Vagina (tissue), 2 donors: ENCODE measurements at regions not wholly inside any gene's neighbourhood (a gene's known extent, or its start where the extent isn't known, plus 50 kb on each side); places are given as distances from the start of the nearest gene placed in this dataset.
"Not testable (repeated sequence)": the region's sequence is repeated elsewhere in the genome, so short reads cannot be mapped to it uniquely, and the experiment has no call there.

Experiments
- DNase-seq, 2 donors: peaks; one replicate each; pipeline ENCODE4 v3.0.0-alpha.2; 2017; ENCODE audit errors: extremely low spot score in 2 of 2
- H3K27ac ChIP-seq: fragments of 200-600 bp; sonication (generic); one replicate; pipeline ENCODE4 v1.5.1; 2019
- H3K27me3 ChIP-seq: fragments of 200-600 bp; sonication (generic); one replicate; pipeline ENCODE4 v1.5.1; 2019
- H3K36me3 ChIP-seq, 2 donors: fragments of 200-600 bp; sonication (generic); one replicate each; pipeline ENCODE4 v1.5.1; 2017 to 2019
- H3K4me1 ChIP-seq: fragments of 200-600 bp; sonication (generic); one replicate; pipeline ENCODE4 v1.5.1; 2019
- H3K4me3 ChIP-seq, 2 donors: fragments of 200-600 bp; sonication (generic); 1 replicate in 1 of 2; 2 replicates in 1 of 2; pipeline ENCODE4 v1.5.1; 2016 to 2019
- H3K9me3 ChIP-seq: fragments of 200-600 bp; sonication (generic); one replicate; pipeline ENCODE4 v1.5.1; 2019
- POLR2A ChIP-seq, 2 donors: fragments of 450-650 bp; IDR thresholded peaks; one replicate each; pipeline ENCODE4 v1.6.1; 2017; ENCODE audit warnings: antibody characterized with exemption in 2 of 2, mild to moderate bottlenecking in 2 of 2, moderate library complexity in 2 of 2
- POLR2AphosphoS5 ChIP-seq, 2 donors: sonication (generic); formaldehyde crosslinking; IDR thresholded peaks; one replicate each; pipeline ENCODE4 v1.9.0; 2017; ENCODE audit warnings: antibody characterized with exemption in 2 of 2, mild to moderate bottlenecking in 2 of 2, low read depth in 1 of 2; ENCODE audit not compliant: insufficient read depth in 1 of 2
- intact Hi-C: fragments of 100-400 bp; cut with DNase I; formaldehyde crosslinking; loops from one replicate; pipeline ENCODE4 v1.15.1; 2023
- TF ChIP-seq, protein P1 (sequence below), 3 experiments: fragments of 450-650 bp in 2 of 3; fragments of 200-600 bp in 1 of 3; sonication (generic) in 1 of 3; IDR thresholded peaks; one replicate each; pipeline ENCODE4 v1.5.1; 2017 to 2019; ENCODE audit warnings: antibody characterized with exemption in 3 of 3, mild to moderate bottlenecking in 2 of 3, moderate library complexity in 2 of 3

DNA sequence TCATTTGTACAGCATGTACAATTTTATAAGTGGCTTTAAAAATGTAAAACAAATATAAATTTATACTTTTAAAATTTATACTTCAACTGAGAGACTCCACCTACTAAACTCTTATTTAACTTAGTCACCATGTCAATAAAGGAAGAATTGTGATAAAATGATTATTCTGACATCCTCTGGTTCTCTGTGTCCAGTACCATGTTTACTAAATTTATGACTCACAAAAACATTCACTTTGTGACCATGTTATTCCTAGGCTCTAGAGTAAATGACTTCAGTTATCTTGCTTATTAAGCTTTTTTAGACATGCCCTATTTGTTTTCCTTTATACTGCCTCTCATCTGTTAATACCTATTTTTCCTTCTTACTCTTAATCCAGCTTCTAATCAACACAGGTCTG lies 959.6 kb upstream of the SLC39A10 start:
- H3K4me1 ChIP-seq, result no peaks in the 10 kb centered on the region
- H3K9me3 ChIP-seq, result no peaks in the 10 kb centered on the region
- no peak overlapping the region for H3K27ac ChIP-seq
- no peaks in the 10 kb centered on the region for H3K36me3 ChIP-seq
- H3K4me3 ChIP-seq, result no peak overlapping the region
- intact Hi-C loops, result no loop called here
- DNase-seq, result no peak
- no peaks in the 10 kb centered on the region for H3K27me3 ChIP-seq
- TF ChIP-seq, protein P1, sequence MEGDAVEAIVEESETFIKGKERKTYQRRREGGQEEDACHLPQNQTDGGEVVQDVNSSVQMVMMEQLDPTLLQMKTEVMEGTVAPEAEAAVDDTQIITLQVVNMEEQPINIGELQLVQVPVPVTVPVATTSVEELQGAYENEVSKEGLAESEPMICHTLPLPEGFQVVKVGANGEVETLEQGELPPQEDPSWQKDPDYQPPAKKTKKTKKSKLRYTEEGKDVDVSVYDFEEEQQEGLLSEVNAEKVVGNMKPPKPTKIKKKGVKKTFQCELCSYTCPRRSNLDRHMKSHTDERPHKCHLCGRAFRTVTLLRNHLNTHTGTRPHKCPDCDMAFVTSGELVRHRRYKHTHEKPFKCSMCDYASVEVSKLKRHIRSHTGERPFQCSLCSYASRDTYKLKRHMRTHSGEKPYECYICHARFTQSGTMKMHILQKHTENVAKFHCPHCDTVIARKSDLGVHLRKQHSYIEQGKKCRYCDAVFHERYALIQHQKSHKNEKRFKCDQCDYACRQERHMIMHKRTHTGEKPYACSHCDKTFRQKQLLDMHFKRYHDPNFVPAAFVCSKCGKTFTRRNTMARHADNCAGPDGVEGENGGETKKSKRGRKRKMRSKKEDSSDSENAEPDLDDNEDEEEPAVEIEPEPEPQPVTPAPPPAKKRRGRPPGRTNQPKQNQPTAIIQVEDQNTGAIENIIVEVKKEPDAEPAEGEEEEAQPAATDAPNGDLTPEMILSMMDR (IDR thresholded peaks at IDR 0.05), result no peak
- TF ChIP-seq POLR2AphosphoS5 (IDR thresholded peaks at IDR 0.05; ENCODE audit: insufficient read depth in 1 of 2, low read depth in 1 of 2), result no peak
- TF ChIP-seq POLR2A (IDR thresholded peaks at IDR 0.05), result no peak

DNA sequence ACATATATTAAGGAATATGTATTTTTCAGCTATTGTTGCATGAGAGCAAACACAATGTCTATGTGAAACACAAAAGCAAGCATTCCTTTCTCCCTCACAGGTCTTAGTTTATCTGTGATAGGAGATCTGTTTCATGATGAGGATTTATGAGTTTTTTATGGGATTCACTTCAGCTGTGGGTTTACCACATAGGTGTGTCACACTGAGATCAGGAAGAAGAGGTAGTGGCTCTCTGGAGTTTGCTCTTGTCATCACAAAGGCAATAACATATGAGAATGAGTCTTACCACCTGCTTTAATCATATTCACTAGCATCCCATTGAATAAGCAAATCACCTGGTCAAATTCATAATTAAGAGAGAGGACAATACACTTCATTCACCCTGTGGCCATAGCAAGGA lies 960.3 kb upstream of the SLC39A10 start:
- H3K36me3 ChIP-seq, result no peaks in the 10 kb centered on the region
- intact Hi-C loops, result no loop called here
- H3K9me3 ChIP-seq, result no peaks in the 10 kb centered on the region
- H3K4me3 ChIP-seq, result no peak overlapping the region
- TF ChIP-seq POLR2AphosphoS5 (IDR thresholded peaks at IDR 0.05; ENCODE audit: insufficient read depth in 1 of 2, low read depth in 1 of 2) (no peak), POLR2A (IDR thresholded peaks at IDR 0.05) (no peak)
- TF ChIP-seq, protein P1 (IDR thresholded peaks at IDR 0.05), result no peak
- no peak overlapping the region for H3K27ac ChIP-seq
- no peak for DNase-seq
- no peaks in the 10 kb centered on the region for H3K4me1 ChIP-seq
- H3K27me3 ChIP-seq, result no peaks in the 10 kb centered on the region

DNA sequence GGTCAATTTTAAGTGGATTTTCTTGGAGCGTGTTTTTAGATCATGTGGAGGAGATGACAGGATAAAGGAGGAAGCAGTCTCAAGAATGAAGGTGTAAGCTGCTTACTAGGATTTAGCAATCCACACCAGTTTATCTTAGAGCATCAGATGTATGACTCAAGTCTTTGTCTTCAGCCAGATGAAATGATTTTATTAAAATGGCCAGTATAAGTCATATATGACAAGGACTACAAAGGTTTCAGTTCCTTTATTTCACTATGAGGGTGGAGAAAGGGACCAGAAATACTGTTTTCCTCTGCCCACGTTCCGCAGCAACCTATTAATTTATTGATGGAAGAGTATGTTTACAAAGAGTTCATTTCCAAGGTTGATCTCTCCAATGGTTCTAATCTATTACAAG lies 970.5 kb upstream of the SLC39A10 start:
- no peak for DNase-seq
- no peaks in the 10 kb centered on the region for H3K36me3 ChIP-seq
- H3K9me3 ChIP-seq, result no peaks in the 10 kb centered on the region
- H3K27ac ChIP-seq, result no peak overlapping the region
- no peaks in the 10 kb centered on the region for H3K27me3 ChIP-seq
- H3K4me1 ChIP-seq, result no peaks in the 10 kb centered on the region
- no peak overlapping the region for H3K4me3 ChIP-seq
- intact Hi-C loops, result no loop called here
- TF ChIP-seq, protein P1 (IDR thresholded peaks at IDR 0.05), result no peak
- TF ChIP-seq POLR2AphosphoS5 (IDR thresholded peaks at IDR 0.05; ENCODE audit: insufficient read depth in 1 of 2, low read depth in 1 of 2), result no peak
- no peak for TF ChIP-seq POLR2A (IDR thresholded peaks at IDR 0.05)

DNA sequence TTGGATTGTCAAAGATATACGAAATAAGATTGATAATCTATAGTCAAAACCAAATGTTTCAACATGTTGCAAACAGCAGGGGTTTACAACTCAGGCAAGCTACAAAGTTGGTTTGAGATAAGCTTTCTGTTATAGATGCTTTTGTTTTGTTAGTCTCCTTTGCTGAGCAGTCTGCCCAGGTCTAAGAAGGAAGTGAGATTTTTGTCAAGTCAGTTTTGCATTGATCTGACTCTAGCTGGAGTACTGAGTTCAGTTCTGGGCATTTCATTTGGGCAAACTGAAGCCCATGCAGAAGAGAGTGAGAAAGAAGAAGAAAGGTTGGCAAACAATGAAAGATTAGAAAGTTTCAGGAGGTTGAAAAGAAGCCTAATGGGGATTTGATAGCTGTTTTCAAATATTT lies 983.0 kb upstream of the SLC39A10 start:
- Histone ChIP-seq H3K36me3 (no peaks in the 10 kb centered on the region), H3K4me3 (no peak overlapping the region), H3K9me3 (no peaks in the 10 kb centered on the region), H3K4me1 (no peaks in the 10 kb centered on the region), H3K27me3 (no peaks in the 10 kb centered on the region), H3K27ac (no peak overlapping the region)
- TF ChIP-seq POLR2A (IDR thresholded peaks at IDR 0.05), result no peak
- no peak for DNase-seq
- intact Hi-C loops, result no loop called here

DNA sequence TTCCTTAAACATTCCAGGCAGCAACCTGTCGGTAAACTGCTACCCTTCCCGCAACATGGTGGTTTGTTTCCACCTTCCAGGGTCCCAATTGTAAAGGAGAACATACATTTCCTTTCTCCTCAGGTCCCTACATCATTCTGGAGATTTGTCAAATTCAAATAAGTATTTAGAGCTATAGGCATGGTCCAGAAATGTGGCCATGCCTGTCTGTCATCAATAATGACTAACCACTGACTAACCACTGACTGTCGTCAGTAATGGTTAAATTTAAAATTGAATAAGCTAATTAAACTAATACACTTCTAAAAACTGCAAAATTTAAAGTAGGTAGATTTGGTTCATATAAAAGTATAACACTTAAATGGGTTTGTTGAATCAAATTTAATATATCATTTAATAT lies 984.0 kb upstream of the SLC39A10 start:
- Histone ChIP-seq H3K27ac (no peak overlapping the region), H3K27me3 (no peaks in the 10 kb centered on the region), H3K36me3 (no peaks in the 10 kb centered on the region), H3K4me1 (no peaks in the 10 kb centered on the region), H3K9me3 (no peaks in the 10 kb centered on the region), H3K4me3 (no peak overlapping the region)
- intact Hi-C loops, result no loop called here
- DNase-seq, result no peak
- TF ChIP-seq, protein P1 (IDR thresholded peaks at IDR 0.05), result no peak
- TF ChIP-seq POLR2A (IDR thresholded peaks at IDR 0.05) (no peak), POLR2AphosphoS5 (IDR thresholded peaks at IDR 0.05; ENCODE audit: insufficient read depth in 1 of 2, low read depth in 1 of 2) (no peak)

DNA sequence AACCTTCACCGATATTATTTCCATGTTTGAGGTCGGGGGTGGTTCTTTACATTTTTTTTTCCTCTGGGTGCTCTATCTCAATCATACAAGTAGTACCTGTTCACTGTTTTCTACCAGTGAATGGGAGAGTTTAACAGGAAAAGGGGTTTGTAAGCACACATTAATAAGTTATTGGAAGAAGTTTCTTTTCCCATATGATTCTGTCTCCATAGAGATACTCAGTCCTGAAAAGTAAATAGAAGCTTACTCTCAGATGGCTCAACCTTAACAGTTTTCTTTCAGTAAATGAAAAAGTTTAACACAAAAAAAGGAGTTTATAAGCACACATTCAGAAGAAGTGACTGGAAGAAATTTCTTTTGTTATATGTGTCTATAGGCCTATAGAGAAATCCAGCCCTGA lies 995.6 kb upstream of the SLC39A10 start:
- intact Hi-C loops, result no loop called here
- Histone ChIP-seq H3K27me3 (no peaks in the 10 kb centered on the region), H3K4me3 (no peak overlapping the region), H3K4me1 (no peaks in the 10 kb centered on the region), H3K36me3 (no peaks in the 10 kb centered on the region), H3K9me3 (no peaks in the 10 kb centered on the region), H3K27ac (no peak overlapping the region)
- TF ChIP-seq, protein P1 (IDR thresholded peaks at IDR 0.05), result no peak
- TF ChIP-seq POLR2A (IDR thresholded peaks at IDR 0.05), result no peak
- TF ChIP-seq POLR2AphosphoS5 (IDR thresholded peaks at IDR 0.05; ENCODE audit: insufficient read depth in 1 of 2, low read depth in 1 of 2), result no peak
- no peak for DNase-seq

DNA sequence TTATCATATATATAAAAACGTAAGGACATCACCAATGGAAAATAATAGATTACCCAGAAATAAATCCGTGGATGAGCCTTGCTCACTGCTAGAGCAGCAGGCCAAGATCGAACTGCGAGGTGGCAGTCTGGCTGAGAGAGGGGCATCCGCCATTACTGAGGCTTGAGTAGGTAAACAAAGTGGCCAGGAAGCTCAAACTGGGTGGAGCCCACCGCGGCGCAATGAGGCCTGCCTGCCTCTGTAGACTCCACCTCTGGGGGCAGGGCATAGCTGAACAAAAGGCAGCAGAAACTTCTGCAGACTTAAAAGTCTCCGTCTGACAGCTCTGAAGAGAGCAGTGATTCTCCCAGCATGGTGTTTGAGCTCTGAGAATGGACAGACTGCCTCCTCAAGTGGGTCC lies 1018.0 kb upstream of the SLC39A10 start:
- H3K9me3 ChIP-seq, H3K4me1 ChIP-seq, H3K27ac ChIP-seq, H3K36me3 ChIP-seq, intact Hi-C loops, H3K27me3 ChIP-seq, DNase-seq, H3K4me3 ChIP-seq: not testable (repeated sequence)
